ENCODE measurements at regions not wholly inside any gene's neighbourhood (a gene's known extent, or its start where the extent isn't known, plus 50 kb on each side); places are given as distances from the start of the nearest gene placed in this dataset.

DNA sequence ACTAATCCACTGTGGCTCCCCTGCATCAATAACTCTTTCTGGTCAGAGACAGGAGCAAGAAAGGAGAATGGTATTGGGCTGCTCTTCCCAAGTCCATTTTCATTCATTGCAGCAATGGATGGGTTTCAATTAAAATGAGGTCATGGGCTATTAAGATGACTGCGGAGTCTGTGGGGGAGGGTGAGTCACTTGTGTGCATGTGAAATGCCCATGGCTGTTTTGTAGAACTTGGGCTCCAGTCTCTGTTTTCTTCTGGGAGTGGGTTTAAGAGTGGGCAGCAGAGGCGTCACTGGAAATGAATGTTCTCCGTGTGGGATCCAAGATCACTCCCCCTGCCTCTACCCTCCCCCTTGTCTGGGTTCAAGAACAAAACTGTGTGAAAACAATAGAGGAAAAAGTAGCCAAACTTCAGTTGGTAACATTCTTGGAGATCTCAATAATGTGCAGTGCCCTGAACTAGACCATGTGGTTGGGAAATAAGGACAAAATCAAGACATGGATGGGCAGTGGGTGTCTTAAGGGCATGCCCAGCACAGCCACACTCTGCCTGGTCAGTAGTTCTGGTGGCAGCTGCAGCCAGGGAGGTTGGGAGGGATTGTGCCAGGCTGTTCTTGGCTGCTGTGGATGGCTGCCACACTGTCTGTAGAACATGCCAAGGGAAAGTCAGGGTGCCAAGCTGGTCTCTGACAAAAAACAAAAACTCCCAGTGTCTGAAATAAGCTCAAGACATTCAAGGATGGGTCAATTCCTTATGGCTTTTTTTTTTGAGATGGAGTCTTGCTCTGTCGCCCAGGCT is 68.2 kb upstream of the CXCR4 start:
- Histone ChIP-seq H3K4me3 (no peak overlapping the region), H3K36me3 (no peaks in the 10 kb centered on the region), H3K27me3 (no peaks in the 10 kb centered on the region), H3K9me3 (no peaks in the 10 kb centered on the region), H3K27ac (no peak overlapping the region), H3K4me1 (no peaks in the 10 kb centered on the region)
- no peak for DNase-seq
- intact Hi-C loops (cut with DNase I; ENCODE audit: low total_unique reads) = no loop called here
- ATAC-seq = no peak
- TF ChIP-seq, protein P1, sequence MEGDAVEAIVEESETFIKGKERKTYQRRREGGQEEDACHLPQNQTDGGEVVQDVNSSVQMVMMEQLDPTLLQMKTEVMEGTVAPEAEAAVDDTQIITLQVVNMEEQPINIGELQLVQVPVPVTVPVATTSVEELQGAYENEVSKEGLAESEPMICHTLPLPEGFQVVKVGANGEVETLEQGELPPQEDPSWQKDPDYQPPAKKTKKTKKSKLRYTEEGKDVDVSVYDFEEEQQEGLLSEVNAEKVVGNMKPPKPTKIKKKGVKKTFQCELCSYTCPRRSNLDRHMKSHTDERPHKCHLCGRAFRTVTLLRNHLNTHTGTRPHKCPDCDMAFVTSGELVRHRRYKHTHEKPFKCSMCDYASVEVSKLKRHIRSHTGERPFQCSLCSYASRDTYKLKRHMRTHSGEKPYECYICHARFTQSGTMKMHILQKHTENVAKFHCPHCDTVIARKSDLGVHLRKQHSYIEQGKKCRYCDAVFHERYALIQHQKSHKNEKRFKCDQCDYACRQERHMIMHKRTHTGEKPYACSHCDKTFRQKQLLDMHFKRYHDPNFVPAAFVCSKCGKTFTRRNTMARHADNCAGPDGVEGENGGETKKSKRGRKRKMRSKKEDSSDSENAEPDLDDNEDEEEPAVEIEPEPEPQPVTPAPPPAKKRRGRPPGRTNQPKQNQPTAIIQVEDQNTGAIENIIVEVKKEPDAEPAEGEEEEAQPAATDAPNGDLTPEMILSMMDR (IDR thresholded peaks at IDR 0.05 in 4 of 5, conservative IDR thresholded peaks at IDR 0.05 in 1 of 5) = no peak
- TF ChIP-seq POLR2A (IDR thresholded peaks at IDR 0.05) = no peak
- in situ Hi-C loops (cut with MboI; ENCODE audit: low sequenced_read_pairs in 4 of 4) = no loop called here

DNA sequence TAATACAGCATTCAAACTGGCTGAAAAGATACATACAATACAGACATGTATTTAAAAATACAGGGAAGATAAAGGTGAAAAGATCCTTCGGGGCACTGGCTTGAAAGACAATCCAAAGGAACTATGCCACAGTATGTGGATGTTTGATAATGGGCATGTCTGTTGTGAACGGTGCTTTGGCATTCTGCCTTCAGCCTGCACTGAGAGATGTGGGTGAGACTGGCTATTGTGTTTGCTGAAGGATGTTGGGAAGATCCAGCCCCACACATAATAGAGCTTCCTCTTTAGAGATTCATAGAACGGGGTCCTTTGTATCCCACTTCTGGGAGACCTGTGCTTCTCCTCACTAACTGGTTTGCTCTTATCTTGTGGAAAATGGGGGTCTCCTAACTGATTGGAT is 65.1 kb upstream of the CXCR4 start:
- ATAC-seq (no peak), DNase-seq (no peak)
- Histone ChIP-seq H3K27ac (no peak overlapping the region), H3K27me3 (no peaks in the 10 kb centered on the region), H3K9me3 (no peaks in the 10 kb centered on the region), H3K4me1 (no peaks in the 10 kb centered on the region), H3K36me3 (no peaks in the 10 kb centered on the region), H3K4me3 (no peak overlapping the region)
- TF ChIP-seq, protein P1 (IDR thresholded peaks at IDR 0.05 in 4 of 5, conservative IDR thresholded peaks at IDR 0.05 in 1 of 5) = no peak
- in situ Hi-C loops (cut with MboI; ENCODE audit: low sequenced_read_pairs in 4 of 4) (no loop called here), intact Hi-C loops (cut with DNase I; ENCODE audit: low total_unique reads) (no loop called here)

DNA sequence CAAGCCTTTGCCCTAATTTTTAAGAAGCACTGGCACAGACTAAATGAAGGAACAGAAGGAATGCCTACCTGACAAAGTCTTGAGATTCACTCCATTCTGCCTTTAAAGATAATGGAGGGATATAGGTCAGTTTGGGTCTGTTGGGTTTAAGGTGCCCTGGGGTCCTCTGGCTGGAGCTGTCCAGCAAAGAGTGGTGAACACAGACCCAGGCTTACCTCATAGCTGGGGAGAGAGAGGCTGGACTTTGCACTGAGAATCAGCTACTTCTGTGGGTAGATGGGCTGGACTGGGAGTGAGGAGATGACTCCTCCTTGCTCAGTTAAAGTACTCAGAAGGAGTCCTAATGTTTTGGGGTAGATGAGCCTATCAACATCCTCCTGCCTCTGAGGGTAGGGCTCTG is 64.4 kb upstream of the CXCR4 start:
- Histone ChIP-seq H3K9me3 (no peaks in the 10 kb centered on the region), H3K27ac (no peak overlapping the region), H3K4me3 (no peak overlapping the region), H3K4me1 (no peaks in the 10 kb centered on the region), H3K36me3 (no peaks in the 10 kb centered on the region), H3K27me3 (no peaks in the 10 kb centered on the region)
- intact Hi-C loops (cut with DNase I; ENCODE audit: low total_unique reads) (no loop called here), in situ Hi-C loops (cut with MboI; ENCODE audit: low sequenced_read_pairs in 4 of 4) (no loop called here)
- ATAC-seq (no peak), DNase-seq (no peak)
- TF ChIP-seq, protein P1 (IDR thresholded peaks at IDR 0.05 in 4 of 5, conservative IDR thresholded peaks at IDR 0.05 in 1 of 5) = no peak
- TF ChIP-seq POLR2A (IDR thresholded peaks at IDR 0.05) = no peak

DNA sequence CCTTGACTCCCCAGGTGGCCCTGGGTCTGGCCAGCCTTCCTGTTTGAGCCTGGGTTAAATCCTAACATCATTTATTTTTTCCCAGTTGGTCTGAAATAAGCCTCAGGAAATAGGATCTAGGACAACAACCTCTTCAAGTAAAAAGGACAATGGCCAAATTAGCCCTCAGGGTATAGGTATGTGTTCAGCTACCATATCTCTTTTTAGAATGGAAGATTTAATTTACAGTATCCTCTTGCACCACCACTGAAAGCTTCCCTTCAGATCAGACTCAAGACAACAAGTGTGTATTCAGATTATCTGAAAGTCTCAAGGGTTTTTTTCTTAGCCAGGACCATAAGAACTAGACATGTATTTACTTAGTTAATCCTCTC is 61.6 kb upstream of the CXCR4 start:
- intact Hi-C loops (cut with DNase I; ENCODE audit: low total_unique reads) = no loop called here
- no peak for ATAC-seq
- H3K27me3 ChIP-seq = no peaks in the 10 kb centered on the region
- no peak overlapping the region for H3K27ac ChIP-seq
- no peaks in the 10 kb centered on the region for H3K4me1 ChIP-seq
- no peaks in the 10 kb centered on the region for H3K9me3 ChIP-seq
- DNase-seq = no peak
- in situ Hi-C loops (cut with MboI; ENCODE audit: low sequenced_read_pairs in 4 of 4) = no loop called here
- no peaks in the 10 kb centered on the region for H3K36me3 ChIP-seq
- no peak overlapping the region for H3K4me3 ChIP-seq
- TF ChIP-seq POLR2A (IDR thresholded peaks at IDR 0.05) = no peak
- TF ChIP-seq, protein P1 (IDR thresholded peaks at IDR 0.05 in 4 of 5, conservative IDR thresholded peaks at IDR 0.05 in 1 of 5) = no peak
